A673 (cell line): ENCODE measurements at regions not wholly inside any gene's neighbourhood (a gene's known extent, or its start where the extent isn't known, plus 50 kb on each side); places are given as distances from the start of the nearest gene placed in this dataset.

Experiments
- EZH2 ChIP-seq: fragments of 200-600 bp; sonication (generic); IDR thresholded peaks from 2 replicates; pipeline ENCODE4 v1.6.1; 2017; ENCODE audit warnings: borderline replicate concordance, low read depth, mild to moderate bottlenecking, mixed read lengths, antibody characterized with exemption, low read length; ENCODE audit not compliant: poor library complexity, severe bottlenecking
- TF ChIP-seq, protein P1 (sequence below): fragments of 300-800, 200-600 bp; sonication (generic); conservative IDR thresholded peaks from 2 replicates; pipeline ENCODE4 v1.5.1; 2017; ENCODE audit warnings: low read depth, mild to moderate bottlenecking, antibody characterized with exemption, low read length, moderate library complexity, mixed read lengths

DNA sequence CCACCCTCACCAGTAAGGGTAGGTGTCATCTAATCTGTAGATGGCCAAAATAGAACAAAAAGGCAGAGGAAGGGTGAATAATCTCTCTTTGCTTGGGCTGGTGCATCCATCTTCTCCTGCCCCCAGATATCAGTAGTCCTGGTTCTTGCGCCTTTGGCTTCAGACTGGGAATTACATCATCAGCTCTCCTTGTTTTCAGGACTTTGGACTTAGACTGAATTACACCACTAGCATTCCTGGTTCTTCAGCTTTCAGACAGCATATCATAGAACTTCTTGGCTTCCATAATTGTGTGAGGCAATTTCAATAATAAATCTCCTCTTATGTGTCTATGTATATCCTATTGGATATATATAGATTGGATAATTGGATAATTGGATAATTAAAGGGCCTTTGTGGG is 403.0 kb upstream of the USP24 start:
- TF ChIP-seq, protein P1, sequence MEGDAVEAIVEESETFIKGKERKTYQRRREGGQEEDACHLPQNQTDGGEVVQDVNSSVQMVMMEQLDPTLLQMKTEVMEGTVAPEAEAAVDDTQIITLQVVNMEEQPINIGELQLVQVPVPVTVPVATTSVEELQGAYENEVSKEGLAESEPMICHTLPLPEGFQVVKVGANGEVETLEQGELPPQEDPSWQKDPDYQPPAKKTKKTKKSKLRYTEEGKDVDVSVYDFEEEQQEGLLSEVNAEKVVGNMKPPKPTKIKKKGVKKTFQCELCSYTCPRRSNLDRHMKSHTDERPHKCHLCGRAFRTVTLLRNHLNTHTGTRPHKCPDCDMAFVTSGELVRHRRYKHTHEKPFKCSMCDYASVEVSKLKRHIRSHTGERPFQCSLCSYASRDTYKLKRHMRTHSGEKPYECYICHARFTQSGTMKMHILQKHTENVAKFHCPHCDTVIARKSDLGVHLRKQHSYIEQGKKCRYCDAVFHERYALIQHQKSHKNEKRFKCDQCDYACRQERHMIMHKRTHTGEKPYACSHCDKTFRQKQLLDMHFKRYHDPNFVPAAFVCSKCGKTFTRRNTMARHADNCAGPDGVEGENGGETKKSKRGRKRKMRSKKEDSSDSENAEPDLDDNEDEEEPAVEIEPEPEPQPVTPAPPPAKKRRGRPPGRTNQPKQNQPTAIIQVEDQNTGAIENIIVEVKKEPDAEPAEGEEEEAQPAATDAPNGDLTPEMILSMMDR: no peak
- no peak for TF ChIP-seq EZH2
